ENCODE measurements at regions not wholly inside any gene's neighbourhood (a gene's known extent, or its start where the extent isn't known, plus 50 kb on each side); places are given as distances from the start of the nearest gene placed in this dataset.

DNA sequence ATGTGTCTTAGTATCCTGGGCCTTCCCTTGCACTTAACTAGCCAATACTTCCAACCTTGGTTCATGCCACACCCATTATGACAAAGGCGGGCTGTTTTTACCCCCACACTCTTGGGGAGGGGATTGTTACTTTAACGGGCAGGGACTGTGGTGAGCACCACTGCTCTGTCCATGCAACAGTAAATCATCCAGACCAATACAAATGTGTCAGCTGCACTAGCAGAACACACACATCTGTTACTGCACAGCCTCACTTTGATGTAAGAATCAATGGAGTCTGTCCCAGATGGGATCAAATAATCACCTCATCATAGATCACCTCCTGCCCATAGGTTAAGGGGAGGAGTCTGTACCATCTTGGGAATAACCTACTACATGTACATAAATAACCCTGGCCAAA lies 58.1 kb downstream of the NPAP1 start:
- no peak overlapping the region for H3K4me3 ChIP-seq (ENCODE audit: low read depth, low read length)
- H3K36me3 ChIP-seq (ENCODE audit: control insufficient read depth, insufficient read depth, low read length), result no peaks in the 10 kb centered on the region
- no peaks in the 10 kb centered on the region for H3K4me1 ChIP-seq (ENCODE audit: control insufficient read depth, insufficient read depth, low read length, poor library complexity, severe bottlenecking)
- Mint-ChIP-seq H3K4me1 (no peaks in the 10 kb centered on the region), H3K9me3 (peaks cover 2 to 20% (median 8%) of the 10 kb centered on the region in 7 donors), H3K36me3 (no peaks in the 10 kb centered on the region), H3K27ac (no peak overlapping the region), H3K27me3 (no peaks in the 10 kb centered on the region), H3K4me3 (no peak overlapping the region)
- H3K9me3 ChIP-seq (ENCODE audit: control insufficient read depth in 2 of 2, low read length in 2 of 2), result peaks cover 0 to 12% of the 10 kb centered on the region in 2 experiments
- H3K27ac ChIP-seq (ENCODE audit: insufficient read depth, low read length, poor library complexity, severe bottlenecking), result no peak overlapping the region
- DNase-seq (no peak), ATAC-seq (ENCODE audit: low read depth in 2 of 2) (no peak)
- H3K27me3 ChIP-seq (ENCODE audit: control insufficient read depth, insufficient read depth, low read length), result no peaks in the 10 kb centered on the region

DNA sequence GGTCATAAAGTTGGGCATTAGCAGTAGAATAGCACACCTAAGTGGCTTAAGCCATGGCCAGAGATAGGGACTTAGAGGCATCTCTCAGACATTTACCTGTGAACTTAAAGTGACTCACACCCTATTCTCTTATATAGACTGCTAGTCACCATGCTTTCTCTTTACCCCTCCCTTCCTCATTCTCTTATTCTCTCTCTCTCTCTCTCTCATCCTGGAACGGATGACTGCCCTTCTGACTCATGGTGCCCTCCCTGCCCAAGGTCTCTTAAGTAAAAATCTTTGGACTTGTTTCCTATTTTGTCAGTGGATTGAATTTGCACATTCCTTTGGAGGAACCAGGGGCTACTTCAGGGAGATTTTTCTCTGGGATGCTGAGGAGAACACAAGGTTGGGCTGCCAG lies 58.8 kb downstream of the NPAP1 start:
- Histone ChIP-seq H3K27me3 (ENCODE audit: control insufficient read depth, insufficient read depth, low read length) (no peaks in the 10 kb centered on the region), H3K4me3 (ENCODE audit: low read depth, low read length) (no peak overlapping the region), H3K4me1 (ENCODE audit: control insufficient read depth, insufficient read depth, low read length, poor library complexity, severe bottlenecking) (no peaks in the 10 kb centered on the region), H3K36me3 (ENCODE audit: control insufficient read depth, insufficient read depth, low read length) (no peaks in the 10 kb centered on the region), H3K27ac (ENCODE audit: insufficient read depth, low read length, poor library complexity, severe bottlenecking) (no peak overlapping the region), H3K9me3 (ENCODE audit: control insufficient read depth in 2 of 2, low read length in 2 of 2) (peaks cover 0 to 9% of the 10 kb centered on the region in 2 experiments)
- Mint-ChIP-seq H3K4me1 (no peaks in the 10 kb centered on the region), H3K4me3 (no peak overlapping the region), H3K27ac (no peak overlapping the region), H3K36me3 (no peaks in the 10 kb centered on the region), H3K27me3 (no peaks in the 10 kb centered on the region), H3K9me3 (peaks cover 2 to 20% (median 7%) of the 10 kb centered on the region in 7 donors)
- DNase-seq (no peak), ATAC-seq (ENCODE audit: low read depth in 2 of 2) (no peak)

DNA sequence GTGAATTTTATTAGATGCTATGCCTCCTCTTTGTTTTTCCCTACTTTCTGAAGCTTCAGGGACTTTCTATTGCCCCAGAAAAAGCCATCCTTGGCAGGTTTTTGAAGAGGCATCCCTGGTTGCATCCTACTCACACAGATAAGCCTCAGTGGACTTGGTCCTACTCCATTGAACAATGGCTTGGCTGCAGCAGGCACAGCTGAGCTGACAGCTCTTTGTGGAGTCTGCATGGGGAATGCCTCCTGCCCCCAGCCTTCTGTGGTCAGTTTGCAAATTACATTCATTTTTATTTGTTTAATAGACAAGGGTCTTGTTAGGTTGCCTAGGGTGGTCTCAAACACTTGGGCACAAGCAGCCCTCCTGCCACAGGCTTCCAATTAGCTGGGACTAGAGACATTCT lies 69.7 kb downstream of the NPAP1 start:
- H3K27ac ChIP-seq (ENCODE audit: insufficient read depth, low read length, poor library complexity, severe bottlenecking), result no peak overlapping the region
- Mint-ChIP-seq H3K4me1 (no peaks in the 10 kb centered on the region), H3K27ac (no peak overlapping the region), H3K36me3 (no peaks in the 10 kb centered on the region), H3K9me3 (peaks cover 0 to 19% (median 10%) of the 10 kb centered on the region in 7 donors), H3K27me3 (no peaks in the 10 kb centered on the region), H3K4me3 (no peak overlapping the region)
- no peaks in the 10 kb centered on the region for H3K27me3 ChIP-seq (ENCODE audit: control insufficient read depth, insufficient read depth, low read length)
- peaks cover 4 to 27% of the 10 kb centered on the region in 2 experiments for H3K9me3 ChIP-seq (ENCODE audit: control insufficient read depth in 2 of 2, low read length in 2 of 2)
- no peak for ATAC-seq (ENCODE audit: low read depth in 2 of 2)
- H3K4me1 ChIP-seq (ENCODE audit: control insufficient read depth, insufficient read depth, low read length, poor library complexity, severe bottlenecking), result no peaks in the 10 kb centered on the region
- DNase-seq, result no peak
- no peak overlapping the region for H3K4me3 ChIP-seq (ENCODE audit: low read depth, low read length)
- H3K36me3 ChIP-seq (ENCODE audit: control insufficient read depth, insufficient read depth, low read length), result no peaks in the 10 kb centered on the region

DNA sequence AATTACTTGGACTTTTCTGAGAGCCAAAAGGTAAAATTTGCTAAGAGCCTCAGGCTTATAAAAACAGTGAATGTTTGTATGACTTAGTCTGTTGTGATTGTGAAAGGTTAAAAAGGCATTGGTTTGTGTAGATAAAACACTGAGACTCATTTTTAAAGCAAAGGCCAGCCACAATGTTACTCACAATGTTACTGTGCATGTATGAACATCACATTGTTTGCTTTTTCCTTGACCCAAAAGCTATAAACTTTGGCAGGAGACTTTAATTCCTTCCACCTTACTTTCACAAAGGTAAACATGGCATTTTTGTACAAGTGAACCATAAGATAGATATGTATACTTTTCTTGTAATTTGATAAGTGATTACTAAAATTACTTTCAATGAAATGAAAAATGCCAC lies 70.5 kb downstream of the NPAP1 start:
- Mint-ChIP-seq H3K27ac (no peak overlapping the region), H3K9me3 (peaks cover 0 to 19% (median 8%) of the 10 kb centered on the region in 7 donors), H3K4me1 (no peaks in the 10 kb centered on the region), H3K4me3 (no peak overlapping the region), H3K36me3 (no peaks in the 10 kb centered on the region), H3K27me3 (no peaks in the 10 kb centered on the region)
- Histone ChIP-seq H3K27ac (ENCODE audit: insufficient read depth, low read length, poor library complexity, severe bottlenecking) (no peak overlapping the region), H3K9me3 (ENCODE audit: control insufficient read depth in 2 of 2, low read length in 2 of 2) (peaks cover 4 to 27% of the 10 kb centered on the region in 2 experiments), H3K4me3 (ENCODE audit: low read depth, low read length) (no peak overlapping the region), H3K4me1 (ENCODE audit: control insufficient read depth, insufficient read depth, low read length, poor library complexity, severe bottlenecking) (no peaks in the 10 kb centered on the region), H3K36me3 (ENCODE audit: control insufficient read depth, insufficient read depth, low read length) (no peaks in the 10 kb centered on the region), H3K27me3 (ENCODE audit: control insufficient read depth, insufficient read depth, low read length) (no peaks in the 10 kb centered on the region)
- DNase-seq (no peak), ATAC-seq (ENCODE audit: low read depth in 2 of 2) (no peak)

DNA sequence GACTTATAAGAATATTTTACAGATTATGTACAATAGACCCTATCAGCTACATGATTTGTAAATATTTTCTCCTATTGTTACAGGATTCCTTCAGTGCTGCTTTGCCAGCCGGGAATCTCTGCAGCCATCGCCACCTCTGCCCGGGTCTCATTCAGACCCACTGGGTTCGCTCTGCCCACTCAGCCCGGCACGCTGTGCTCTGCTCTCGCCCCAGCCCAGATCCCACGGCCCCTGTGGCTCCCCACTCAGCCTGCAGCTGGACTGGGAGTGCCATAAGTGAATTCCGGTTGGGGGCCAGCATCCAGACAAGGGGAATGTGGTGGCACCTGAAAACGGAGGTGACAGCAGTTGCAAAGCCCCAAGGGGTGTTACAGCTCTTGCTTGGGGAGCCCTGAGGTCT lies 71.8 kb downstream of the NPAP1 start:
- DNase-seq (no peak), ATAC-seq (ENCODE audit: low read depth in 2 of 2) (no peak)
- Mint-ChIP-seq H3K4me3 (no peak overlapping the region), H3K9me3 (peaks cover 0 to 13% (median 4%) of the 10 kb centered on the region in 7 donors), H3K36me3 (no peaks in the 10 kb centered on the region), H3K27me3 (no peaks in the 10 kb centered on the region), H3K4me1 (no peaks in the 10 kb centered on the region), H3K27ac (no peak overlapping the region)
- Histone ChIP-seq H3K9me3 (ENCODE audit: control insufficient read depth in 2 of 2, low read length in 2 of 2) (peaks cover 2 to 27% of the 10 kb centered on the region in 2 experiments), H3K4me3 (ENCODE audit: low read depth, low read length) (no peak overlapping the region), H3K27ac (ENCODE audit: insufficient read depth, low read length, poor library complexity, severe bottlenecking) (no peak overlapping the region), H3K4me1 (ENCODE audit: control insufficient read depth, insufficient read depth, low read length, poor library complexity, severe bottlenecking) (no peaks in the 10 kb centered on the region), H3K27me3 (ENCODE audit: control insufficient read depth, insufficient read depth, low read length) (no peaks in the 10 kb centered on the region), H3K36me3 (ENCODE audit: control insufficient read depth, insufficient read depth, low read length) (no peaks in the 10 kb centered on the region)

DNA sequence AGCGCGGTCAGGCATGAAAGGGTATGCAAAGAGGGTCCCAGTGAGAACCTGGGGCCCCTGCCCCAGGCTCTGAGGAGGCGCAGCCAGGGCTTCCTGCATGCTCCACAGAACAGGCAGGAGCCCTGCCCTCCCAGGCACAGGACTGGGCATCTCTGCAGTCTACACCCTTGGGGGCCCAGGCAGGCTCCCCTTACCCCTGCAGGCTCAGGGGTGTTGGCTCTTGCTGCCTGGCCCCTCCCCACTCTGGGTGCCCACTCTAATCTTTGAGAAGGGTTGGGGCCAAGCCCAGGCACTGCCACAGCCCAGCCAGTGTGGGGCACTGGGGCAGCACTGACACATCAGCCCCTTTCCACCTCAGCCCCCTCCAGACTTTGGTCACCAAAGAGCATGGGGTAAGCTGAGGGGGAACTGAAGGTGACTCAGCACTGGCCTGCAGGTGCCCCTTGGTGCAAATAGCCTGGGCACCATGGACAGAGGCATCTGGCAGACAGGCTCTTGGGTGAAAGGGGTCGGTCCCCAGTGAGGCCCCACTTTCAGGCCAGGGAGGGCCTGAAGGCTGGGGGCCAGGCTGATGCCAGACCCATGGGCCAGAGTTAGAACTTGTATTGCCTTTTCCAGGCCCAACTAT lies 73.4 kb downstream of the NPAP1 start:
- Histone ChIP-seq H3K4me1 (ENCODE audit: control insufficient read depth, insufficient read depth, low read length, poor library complexity, severe bottlenecking) (no peaks in the 10 kb centered on the region), H3K27ac (ENCODE audit: insufficient read depth, low read length, poor library complexity, severe bottlenecking) (no peak overlapping the region), H3K27me3 (ENCODE audit: control insufficient read depth, insufficient read depth, low read length) (no peaks in the 10 kb centered on the region), H3K36me3 (ENCODE audit: control insufficient read depth, insufficient read depth, low read length) (no peaks in the 10 kb centered on the region), H3K9me3 (ENCODE audit: control insufficient read depth in 2 of 2, low read length in 2 of 2) (peaks cover 2 to 27% of the 10 kb centered on the region in 2 experiments), H3K4me3 (ENCODE audit: low read depth, low read length) (no peak overlapping the region)
- Mint-ChIP-seq H3K36me3 (no peaks in the 10 kb centered on the region), H3K9me3 (peaks cover 0 to 13% (median 4%) of the 10 kb centered on the region in 7 donors), H3K27ac (no peak overlapping the region), H3K27me3 (no peaks in the 10 kb centered on the region), H3K4me3 (no peak overlapping the region), H3K4me1 (no peaks in the 10 kb centered on the region)
- DNase-seq (no peak), ATAC-seq (ENCODE audit: low read depth in 2 of 2) (no peak)

DNA sequence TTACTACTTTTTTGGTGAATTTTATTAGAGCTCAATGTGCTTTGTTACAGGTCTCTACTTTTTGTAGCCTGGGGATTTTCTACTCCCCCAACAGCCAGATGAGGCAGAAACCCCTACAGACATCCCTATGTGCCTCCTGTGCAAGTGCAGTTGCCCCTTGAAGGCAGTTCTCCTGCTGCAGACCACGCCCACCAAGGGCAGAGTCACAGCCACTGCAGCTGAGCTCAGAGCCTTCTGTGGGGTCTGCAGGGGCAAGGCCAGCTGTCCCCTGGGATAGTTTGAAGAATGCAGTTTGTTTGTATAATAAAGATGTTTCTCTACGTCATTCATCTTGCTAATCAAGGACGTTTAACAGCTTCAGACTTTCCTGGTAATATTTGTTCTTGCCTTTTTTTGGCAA lies 76.8 kb downstream of the NPAP1 start:
- no peak overlapping the region for H3K4me3 ChIP-seq (ENCODE audit: low read depth, low read length)
- Mint-ChIP-seq H3K4me1 (no peaks in the 10 kb centered on the region), H3K36me3 (no peaks in the 10 kb centered on the region), H3K4me3 (no peak overlapping the region), H3K27me3 (no peaks in the 10 kb centered on the region), H3K9me3 (peaks cover 0 to 27% (median 7%) of the 10 kb centered on the region in 7 donors), H3K27ac (peak overlapping the region in 1 of 3 donors; percentile 7)
- no peak for ATAC-seq (ENCODE audit: low read depth in 2 of 2)
- H3K9me3 ChIP-seq (ENCODE audit: control insufficient read depth in 2 of 2, low read length in 2 of 2), result peaks cover 2 to 39% of the 10 kb centered on the region in 2 experiments
- DNase-seq, result no peak
- H3K27ac ChIP-seq (ENCODE audit: insufficient read depth, low read length, poor library complexity, severe bottlenecking), result no peak overlapping the region
- H3K36me3 ChIP-seq (ENCODE audit: control insufficient read depth, insufficient read depth, low read length), result no peaks in the 10 kb centered on the region
- no peaks in the 10 kb centered on the region for H3K4me1 ChIP-seq (ENCODE audit: control insufficient read depth, insufficient read depth, low read length, poor library complexity, severe bottlenecking)
- no peaks in the 10 kb centered on the region for H3K27me3 ChIP-seq (ENCODE audit: control insufficient read depth, insufficient read depth, low read length)

DNA sequence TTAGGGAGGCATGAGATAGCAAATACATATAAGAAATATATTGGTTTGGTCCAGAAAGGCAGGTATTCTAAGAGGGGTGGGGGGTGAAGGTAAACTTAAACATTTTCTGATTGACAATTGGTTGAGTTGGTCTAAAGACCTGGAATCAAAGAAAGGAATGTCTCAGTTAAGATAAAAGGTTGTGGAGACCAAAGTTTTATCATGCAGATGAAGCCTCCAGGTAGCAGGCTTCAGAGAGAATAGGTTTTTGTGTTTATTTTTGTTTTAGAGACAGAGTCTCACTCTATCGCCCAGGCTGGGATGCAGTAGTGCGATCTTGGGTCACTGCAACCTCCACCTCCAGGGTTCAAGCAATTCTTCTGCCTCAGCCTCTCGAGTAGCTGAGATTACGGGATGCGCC lies 80.5 kb downstream of the NPAP1 start:
- Histone ChIP-seq H3K27me3 (ENCODE audit: control insufficient read depth, insufficient read depth, low read length) (no peaks in the 10 kb centered on the region), H3K4me1 (ENCODE audit: control insufficient read depth, insufficient read depth, low read length, poor library complexity, severe bottlenecking) (no peaks in the 10 kb centered on the region), H3K27ac (ENCODE audit: insufficient read depth, low read length, poor library complexity, severe bottlenecking) (no peak overlapping the region), H3K4me3 (ENCODE audit: low read depth, low read length) (no peak overlapping the region), H3K36me3 (ENCODE audit: control insufficient read depth, insufficient read depth, low read length) (no peaks in the 10 kb centered on the region), H3K9me3 (ENCODE audit: control insufficient read depth in 2 of 2, low read length in 2 of 2) (peaks cover 0 to 12% of the 10 kb centered on the region in 2 experiments)
- Mint-ChIP-seq H3K4me3 (no peak overlapping the region), H3K4me1 (no peaks in the 10 kb centered on the region), H3K9me3 (peaks cover 0 to 26% (median 10%) of the 10 kb centered on the region in 7 donors), H3K27me3 (no peaks in the 10 kb centered on the region), H3K36me3 (no peaks in the 10 kb centered on the region), H3K27ac (no peak overlapping the region)
- no peak for DNase-seq
- no peak for ATAC-seq (ENCODE audit: low read depth in 2 of 2)
